ENCODE measurements at regions not wholly inside any gene's neighbourhood (a gene's known extent, or its start where the extent isn't known, plus 50 kb on each side); places are given as distances from the start of the nearest gene placed in this dataset.

GRCh38 chr13:91248249-91248648 lies 99.2 kb upstream of the MIR17HG start:
- TF ChIP-seq CTCF (IDR thresholded peaks at IDR 0.05; ENCODE audit: insufficient read depth, low read length, poor library complexity, severe bottlenecking) (no peak), EZH2phosphoT487 (conservative IDR thresholded peaks at IDR 0.05; ENCODE audit: low read length) (no peak)
